GF-D8 (cell line): ENCODE measurements at regions not wholly inside any gene's neighbourhood (a gene's known extent, or its start where the extent isn't known, plus 50 kb on each side); places are given as distances from the start of the nearest gene placed in this dataset.
"Not testable (repeated sequence)": the region's sequence is repeated elsewhere in the genome, so short reads cannot be mapped to it uniquely, and the experiment has no call there.

Source experiments
- DNase-seq: peaks from one replicate; lab custom pipeline; 2025; lab: John Stamatoyannopoulos, UW

DNA sequence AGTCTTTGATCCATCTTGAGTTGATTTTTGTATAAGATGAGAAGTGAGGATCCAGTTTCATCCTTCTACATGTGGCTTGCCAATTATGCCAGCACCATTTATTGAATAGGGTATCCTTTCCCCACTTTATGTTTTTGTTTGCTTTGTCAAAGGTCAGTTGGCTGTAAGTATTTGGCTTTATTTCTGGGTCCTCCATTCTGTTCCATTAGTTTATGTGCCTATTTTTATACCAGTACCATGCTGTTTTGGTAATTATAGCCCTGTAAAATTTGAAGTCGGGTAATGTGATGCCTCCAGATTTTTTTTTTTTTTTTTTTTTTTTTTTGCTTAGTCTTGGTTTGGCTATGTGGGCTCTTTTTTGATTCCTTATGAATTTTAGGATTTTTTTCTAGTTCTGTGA lies 203.0 kb upstream of the IRX5 start:
- not testable (repeated sequence) for DNase-seq

- DNase-seq = no peak
These were observed 206.2 kb upstream of the IRX5 start for GRCh38 chr16:54724346-54724925.

DNA sequence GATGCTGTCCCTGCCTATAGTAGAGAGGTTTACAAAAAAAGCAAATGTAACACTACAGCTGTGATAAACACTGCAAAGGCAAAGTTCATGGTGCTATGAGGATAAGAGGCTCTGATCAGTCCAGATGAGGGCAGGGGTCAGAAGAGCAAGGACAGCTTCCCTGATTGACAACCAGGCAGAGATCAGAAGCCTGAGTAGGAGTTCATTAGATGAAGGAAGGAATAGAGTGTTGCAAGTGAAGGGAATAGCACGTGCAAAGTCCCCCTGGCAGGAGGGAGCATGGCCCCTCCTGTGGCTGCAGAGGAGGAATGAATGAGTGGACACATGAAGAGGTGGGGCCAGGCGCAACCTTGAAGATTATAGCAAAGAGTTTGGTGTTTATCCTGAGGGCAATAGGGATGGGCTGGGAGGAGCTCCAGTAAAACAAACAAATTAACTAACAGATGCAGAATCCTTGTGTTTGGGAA lies 208.4 kb upstream of the IRX5 start:
- no peak for DNase-seq

GRCh38 chr16:54720259-54720658 lies 210.4 kb upstream of the IRX5 start:
- DNase-seq = no peak

DNA sequence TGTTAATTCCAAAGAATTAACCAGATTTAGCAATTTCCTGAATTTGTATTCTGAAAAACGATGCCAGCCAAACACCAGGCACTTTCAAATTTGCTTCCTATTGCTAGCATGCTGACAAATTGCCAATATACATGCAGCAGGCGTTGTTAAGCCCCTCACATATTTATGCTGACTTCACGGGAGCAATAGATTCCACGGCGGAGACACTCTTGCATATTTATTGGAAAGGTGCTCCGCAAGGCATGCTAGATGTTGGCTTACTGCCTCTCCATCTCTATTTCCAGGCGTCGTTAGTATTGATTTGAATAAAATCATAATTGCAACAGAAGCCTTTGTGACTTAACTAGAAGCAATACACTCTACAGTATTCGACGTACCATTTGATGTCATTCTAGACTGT lies 211.0 kb upstream of the IRX5 start:
- no peak for DNase-seq

DNA sequence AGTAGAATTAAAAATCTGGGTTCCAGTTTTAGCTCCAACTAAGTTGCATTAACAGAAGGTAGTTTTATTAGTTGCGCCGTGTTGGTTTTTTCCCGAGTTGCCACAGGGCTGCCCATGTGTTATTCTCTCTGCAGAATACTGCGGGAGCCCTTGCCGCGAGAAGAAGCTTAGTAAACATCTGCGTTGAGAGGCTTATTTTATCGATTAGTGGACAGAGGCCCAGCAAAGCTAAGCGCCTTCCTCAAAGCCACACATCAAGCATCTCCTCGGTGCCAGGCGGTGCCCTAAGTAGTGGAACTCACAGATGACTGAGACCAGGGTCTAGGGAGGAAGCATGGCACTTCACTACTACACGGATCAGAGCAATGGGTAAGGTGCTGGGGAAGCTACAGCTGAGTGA lies 212.3 kb upstream of the IRX5 start:
- no peak for DNase-seq

- DNase-seq = no peak
These were observed 215.7 kb upstream of the IRX5 start for GRCh38 chr16:54715011-54715410.

GRCh38 chr16:54712866-54713265 lies 217.8 kb upstream of the IRX5 start:
- DNase-seq = no peak

DNA sequence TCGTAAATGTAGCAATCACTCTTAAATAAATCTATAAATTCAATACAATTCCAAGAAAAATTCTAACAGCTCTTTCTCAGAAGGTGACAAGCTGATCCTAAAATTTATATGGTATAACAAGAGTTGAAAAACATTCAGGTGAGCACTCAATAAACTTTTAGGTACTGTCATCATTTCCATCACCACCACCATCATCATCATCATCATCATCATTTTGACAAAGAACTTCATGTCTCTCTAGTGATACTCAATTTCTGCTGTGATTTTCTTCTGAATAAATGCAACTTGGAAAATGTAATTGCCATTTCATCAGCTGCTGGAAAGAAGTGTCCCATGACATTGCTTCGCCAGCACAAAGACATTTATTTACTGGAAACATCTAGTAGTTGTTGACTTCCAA lies 222.9 kb upstream of the IRX5 start:
- no peak for DNase-seq

GRCh38 chr16:54706406-54706805 lies 224.3 kb upstream of the IRX5 start:
- no peak for DNase-seq

GRCh38 chr16:54703339-54703738 lies 227.3 kb upstream of the IRX5 start:
- DNase-seq = no peak

GRCh38 chr16:54699656-54700055 lies 231.0 kb upstream of the IRX5 start:
- no peak for DNase-seq

DNA sequence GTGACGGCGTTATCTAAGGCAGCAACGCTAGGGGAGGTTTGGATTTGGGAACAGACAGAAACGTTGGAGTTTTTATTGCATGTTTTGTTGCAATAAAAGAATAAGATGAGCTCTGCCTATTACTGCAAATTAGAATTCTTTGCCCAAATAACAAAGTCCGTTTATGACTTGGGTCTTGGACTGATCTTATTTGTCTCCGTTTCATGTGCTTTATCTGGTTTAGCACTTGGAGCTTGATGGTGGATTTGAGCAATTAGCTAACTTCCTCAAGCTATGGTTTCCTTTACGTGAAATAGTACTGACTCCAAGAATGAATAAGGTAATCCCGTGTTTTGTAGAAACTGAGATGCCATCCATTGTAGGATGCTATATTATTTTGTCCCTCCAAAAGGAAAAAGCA lies 233.0 kb upstream of the IRX5 start:
- no peak for DNase-seq

GRCh38 chr16:54696970-54697369 lies 233.7 kb upstream of the IRX5 start:
- no peak for DNase-seq

DNA sequence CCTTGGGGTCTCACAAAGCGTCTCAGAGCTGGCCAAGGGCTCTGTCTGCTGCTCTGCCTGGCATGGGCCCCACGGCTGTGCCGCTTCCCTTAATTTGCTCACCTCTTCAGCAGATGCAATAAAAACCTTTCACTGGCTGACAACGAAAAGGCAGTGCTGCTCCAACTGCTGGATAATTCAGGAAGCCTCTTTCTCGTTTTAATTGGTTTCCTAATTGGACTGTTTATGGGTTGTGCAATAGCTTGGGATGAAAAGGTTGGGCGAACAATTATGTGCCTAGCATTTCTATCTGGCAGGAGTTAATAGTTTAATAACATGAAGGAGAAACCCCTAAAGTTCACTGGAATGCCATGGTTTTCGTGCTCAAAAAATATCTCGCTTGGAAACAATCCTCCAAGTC lies 234.1 kb upstream of the IRX5 start:
- DNase-seq = no peak

GRCh38 chr16:54694651-54695050 lies 236.0 kb upstream of the IRX5 start:
- DNase-seq = no peak

DNA sequence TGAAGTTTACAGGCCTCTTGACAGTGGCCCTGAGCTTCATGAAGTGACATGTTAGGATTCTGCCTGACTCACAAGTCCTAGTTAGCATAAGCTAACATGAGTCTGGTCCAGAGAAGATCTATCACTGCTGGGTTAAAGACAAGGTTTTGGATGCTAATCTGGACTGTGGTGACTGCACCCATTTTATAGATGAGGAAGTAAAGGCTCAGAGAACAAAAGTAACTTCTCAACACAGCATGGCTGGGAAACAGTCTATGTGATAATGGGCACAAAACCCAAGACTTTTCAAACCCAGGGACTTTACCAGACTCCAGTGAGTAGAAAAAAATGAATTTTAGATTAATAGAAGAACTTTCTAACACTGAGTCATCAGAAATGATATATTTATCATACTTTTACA lies 236.8 kb upstream of the IRX5 start:
- DNase-seq = no peak

GRCh38 chr16:54690710-54691109 lies 240.0 kb upstream of the IRX5 start:
- no peak for DNase-seq

GRCh38 chr16:54690306-54690705 lies 240.4 kb upstream of the IRX5 start:
- no peak for DNase-seq

- no peak for DNase-seq
These were observed 241.4 kb upstream of the IRX5 start for GRCh38 chr16:54689072-54689865.

DNA sequence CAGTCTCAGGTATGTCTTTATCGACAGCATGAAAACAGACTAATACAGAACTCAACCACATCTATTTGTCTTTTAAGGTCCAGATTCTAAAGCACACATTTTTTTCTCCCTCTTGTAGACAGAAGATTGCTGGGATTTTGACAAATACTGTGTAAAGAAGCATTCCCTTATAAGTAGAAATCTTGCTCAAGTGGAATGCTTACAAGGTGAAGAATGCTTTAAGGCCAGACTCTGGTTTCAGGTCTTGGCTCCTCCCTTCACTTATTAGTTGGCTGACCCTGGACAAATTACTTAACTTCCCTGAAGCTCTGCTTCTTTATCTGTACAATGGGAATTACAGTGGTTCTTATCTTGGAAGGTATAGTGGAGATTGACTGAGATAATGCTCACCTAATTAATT lies 242.3 kb upstream of the IRX5 start:
- no peak for DNase-seq

DNA sequence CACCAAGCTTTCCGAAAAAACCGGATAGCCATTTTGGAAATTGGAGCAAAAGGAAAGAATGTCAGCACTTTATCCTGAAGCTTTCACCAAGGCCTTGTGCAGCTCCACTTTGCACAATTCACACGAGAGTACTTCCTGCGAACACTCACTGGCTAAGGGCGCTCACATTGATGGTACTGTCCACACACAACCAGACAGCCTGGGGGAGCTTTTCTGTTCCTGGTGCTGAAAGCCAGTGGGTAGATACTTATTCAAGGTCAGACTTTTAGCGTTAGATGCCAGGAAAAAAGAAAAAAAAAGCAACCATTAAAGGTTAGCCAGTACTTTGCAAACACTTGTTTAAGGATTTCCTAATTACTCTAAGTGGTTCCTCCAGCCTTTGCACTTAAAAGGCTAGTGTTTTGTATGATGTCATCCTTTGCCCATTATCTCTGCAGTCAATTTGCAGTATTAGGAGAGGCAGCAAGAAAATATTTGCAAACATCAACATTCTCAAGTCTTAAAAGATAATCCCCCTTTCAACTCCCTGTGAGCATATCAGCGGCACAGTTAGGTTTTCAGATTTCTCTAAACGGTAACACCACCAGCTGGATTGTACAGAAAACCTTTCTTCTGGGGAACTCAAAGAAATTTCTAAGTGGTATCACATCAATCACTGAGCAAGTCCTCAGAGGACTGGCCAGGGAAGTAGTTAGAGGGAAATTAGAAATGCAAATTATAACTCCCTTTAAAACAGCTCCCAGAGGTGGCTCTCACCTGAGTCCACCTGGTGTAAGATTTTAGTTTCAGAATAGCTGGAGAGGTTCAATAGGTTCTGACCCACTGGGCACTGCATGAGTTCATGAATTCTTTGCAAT lies 243.4 kb upstream of the IRX5 start:
- no peak for DNase-seq

DNA sequence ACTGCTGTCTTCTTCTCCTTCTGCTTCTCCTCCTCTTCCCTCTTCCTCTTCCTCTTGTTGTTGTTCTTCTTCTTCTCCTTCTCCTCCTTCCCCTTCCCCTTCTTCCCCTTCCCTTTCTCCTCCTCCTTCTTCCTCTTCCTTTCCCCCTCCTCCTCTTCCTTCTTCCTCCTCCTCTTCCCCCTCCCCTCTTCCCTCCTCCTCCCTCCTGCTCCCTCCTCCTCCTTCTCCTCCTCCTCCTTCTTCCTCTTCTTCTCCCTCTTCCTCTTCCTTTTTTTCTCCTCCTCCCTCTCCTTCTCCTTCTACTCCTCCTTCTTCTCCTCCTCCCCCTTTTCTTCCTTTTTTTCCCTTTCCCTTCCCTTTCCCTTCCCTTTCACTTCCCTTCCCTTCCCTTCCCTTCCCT lies 245.0 kb upstream of the IRX5 start:
- DNase-seq = no peak
